Liver (tissue), 8 donors: ENCODE measurements at regions not wholly inside any gene's neighbourhood (a gene's known extent, or its start where the extent isn't known, plus 50 kb on each side); places are given as distances from the start of the nearest gene placed in this dataset.

Experiments
- DNase-seq: peaks from one replicate; pipeline ENCODE4 v3.0.0-alpha.2; 2017; ENCODE audit warnings: low spot score
- H3K27ac ChIP-seq, 2 donors: one replicate each; pipeline ENCODE4 v1.7.0; 2013; ENCODE audit warnings: inconsistent platforms in 2 of 2, low read length in 2 of 2, control low read depth in 1 of 2, low read depth in 1 of 2, mild to moderate bottlenecking in 1 of 2
- H3K27me3 ChIP-seq, 4 donors: one replicate each; pipeline versions ENCODE4 v1.6.1 to v1.7.0; 2013; ENCODE audit warnings: low read length in 3 of 4, inconsistent platforms in 1 of 4, mild to moderate bottlenecking in 1 of 4, moderate library complexity in 1 of 4; ENCODE audit not compliant: control insufficient read depth in 4 of 4, insufficient read depth in 4 of 4
- H3K36me3 ChIP-seq, 4 donors: one replicate each; pipeline versions ENCODE4 v1.6.1 to v1.7.0; 2013; ENCODE audit warnings: low read length in 3 of 4, mild to moderate bottlenecking in 3 of 4, low read depth in 1 of 4, moderate library complexity in 1 of 4; ENCODE audit not compliant: control insufficient read depth in 4 of 4, insufficient read depth in 3 of 4
- H3K4me1 ChIP-seq, 4 donors: one replicate each; pipeline versions ENCODE4 v1.6.1 to v1.7.0; 2013; ENCODE audit warnings: low read length in 3 of 4, mild to moderate bottlenecking in 3 of 4, moderate library complexity in 1 of 4; ENCODE audit not compliant: control insufficient read depth in 4 of 4, insufficient read depth in 4 of 4
- H3K4me3 ChIP-seq, 3 donors: one replicate each; pipeline versions ENCODE4 v1.6.1 to v1.7.0; 2013; ENCODE audit warnings: low read length in 3 of 3, control low read depth in 1 of 3, low read depth in 1 of 3, mild to moderate bottlenecking in 1 of 3
- H3K9ac ChIP-seq, 2 donors: one replicate each; pipeline ENCODE4 v1.7.0; 2013; ENCODE audit warnings: low read length in 2 of 2, mild to moderate bottlenecking in 2 of 2, moderate library complexity in 2 of 2, control low read depth in 1 of 2, low read depth in 1 of 2
- H3K9me3 ChIP-seq, 4 donors: one replicate each; pipeline versions ENCODE4 v1.6.1 to v1.7.0; 2013; ENCODE audit warnings: low read length in 3 of 4; ENCODE audit not compliant: control insufficient read depth in 4 of 4
- ATF3 ChIP-seq: IDR thresholded peaks from 2 replicates; pipeline ENCODE4 v1.6.1; 2016; ENCODE audit warnings: antibody characterized with exemption
- CTCF ChIP-seq: fragments of 150-350 bp; IDR thresholded peaks from 2 replicates; pipeline ENCODE4 v1.5.1; 2017; ENCODE audit warnings: improper control_type of control experiment, low read depth, low read length; ENCODE audit not compliant: missing input control
- EGR1 ChIP-seq, 2 donors: IDR thresholded peaks; 2 replicates each; pipeline ENCODE4 v1.6.1; 2016 to 2018; ENCODE audit warnings: antibody characterized with exemption in 2 of 2, low read depth in 2 of 2
- FOXA1 ChIP-seq: IDR thresholded peaks from 2 replicates; pipeline ENCODE4 v1.6.1; 2016; ENCODE audit warnings: antibody characterized with exemption
- FOXA2 ChIP-seq: IDR thresholded peaks from 2 replicates; pipeline ENCODE4 v1.6.1; 2016; ENCODE audit warnings: antibody characterized with exemption
- GABPA ChIP-seq, 2 donors: IDR thresholded peaks in 1 of 2; conservative IDR thresholded peaks in 1 of 2; 2 replicates each; pipeline ENCODE4 v1.6.1; 2016; ENCODE audit warnings: antibody characterized with exemption in 2 of 2, mild to moderate bottlenecking in 1 of 2, moderate library complexity in 1 of 2
- HNF4A ChIP-seq, 2 donors: conservative IDR thresholded peaks; 2 replicates each; pipeline ENCODE4 v1.6.1; 2016; ENCODE audit warnings: antibody characterized with exemption in 2 of 2, mild to moderate bottlenecking in 2 of 2
- HNF4G ChIP-seq: IDR thresholded peaks from 2 replicates; pipeline ENCODE4 v1.6.1; 2016; ENCODE audit warnings: antibody characterized with exemption
- JUND ChIP-seq, 2 donors: IDR thresholded peaks; 2 replicates each; pipeline ENCODE4 v1.6.1; 2016; ENCODE audit warnings: antibody characterized with exemption in 2 of 2
- MAX ChIP-seq: IDR thresholded peaks from 2 replicates; pipeline ENCODE4 v1.6.1; 2016; ENCODE audit warnings: antibody characterized with exemption
- NR2F2 ChIP-seq: IDR thresholded peaks from 2 replicates; pipeline ENCODE4 v1.6.1; 2016; ENCODE audit warnings: antibody characterized with exemption
- RAD21 ChIP-seq, 2 donors: IDR thresholded peaks; 2 replicates each; pipeline ENCODE4 v1.6.1; 2016; ENCODE audit warnings: antibody characterized with exemption in 2 of 2, mild to moderate bottlenecking in 2 of 2
- REST ChIP-seq: IDR thresholded peaks from 2 replicates; pipeline ENCODE4 v1.6.1; 2016; ENCODE audit warnings: antibody characterized with exemption, mild to moderate bottlenecking
- RXRA ChIP-seq, 2 donors: IDR thresholded peaks; 2 replicates each; pipeline ENCODE4 v1.6.1; 2017 to 2018; ENCODE audit warnings: antibody characterized with exemption in 2 of 2, mild to moderate bottlenecking in 1 of 2
- SP1 ChIP-seq: IDR thresholded peaks from 2 replicates; pipeline ENCODE4 v1.6.1; 2018; ENCODE audit warnings: antibody characterized with exemption, mild to moderate bottlenecking
- TAF1 ChIP-seq: conservative IDR thresholded peaks from 2 replicates; pipeline ENCODE4 v1.6.1; 2016; ENCODE audit warnings: antibody characterized with exemption, mild to moderate bottlenecking
- YY1 ChIP-seq: IDR thresholded peaks from 2 replicates; pipeline ENCODE4 v1.6.1; 2016; ENCODE audit warnings: antibody characterized with exemption, mild to moderate bottlenecking
- ZBTB33 ChIP-seq: IDR thresholded peaks from 2 replicates; pipeline ENCODE4 v1.6.1; 2016; ENCODE audit warnings: antibody characterized with exemption
- WGBS: extraction: QIAGEN DNeasy Blood & Tissue Kit; methylation state at CpG from one replicate; pipeline ENCODE4 v1.1.7; 2013; 5-methylcytosine and 5-hydroxymethylcytosine counted together
- donor health status: healthy.
- donor health status: healthy.
- donor health status: healthy.
- donor health status: healthy.
- donor health status: healthy.

- H3K27me3 ChIP-seq, result no peaks in the 10 kb centered on the region
- TF ChIP-seq CTCF (no peak), ZBTB33 (no peak), RAD21 (IDR thresholded peaks at IDR 0.05) (no peak), EGR1 (IDR thresholded peaks at IDR 0.05; ENCODE audit: low read depth in 2 of 2) (no peak), TAF1 (no peak), NR2F2 (no peak), MAX (no peak), SP1 (no peak), FOXA2 (no peak), GABPA (IDR thresholded peaks at IDR 0.05 in 1 of 2, conservative IDR thresholded peaks at IDR 0.05 in 1 of 2) (no peak), RXRA (IDR thresholded peaks at IDR 0.05) (no peak), JUND (IDR thresholded peaks at IDR 0.05) (no peak), HNF4A (conservative IDR thresholded peaks at IDR 0.05) (no peak), HNF4G (no peak), FOXA1 (no peak), YY1 (no peak), REST (no peak), ATF3 (no peak)
- WGBS, result 85% methylated on average over 3 of the region's 3 CpGs
These were observed 58.6 kb upstream of the CA12 start for GRCh38 chr15:63440265-63440648.

GRCh38 chr15:63440756-63441155 is 59.1 kb upstream of the CA12 start:
- Histone ChIP-seq H3K4me1 (peaks cover 0 to 25% (median 17%) of the 10 kb centered on the region in 4 donors), H3K27ac (no peak overlapping the region), H3K9me3 (no peaks in the 10 kb centered on the region), H3K36me3 (no peaks in the 10 kb centered on the region), H3K4me3 (no peak overlapping the region), H3K27me3 (no peaks in the 10 kb centered on the region), H3K9ac (no peak overlapping the region)
- no peak for DNase-seq
- 76% methylated on average over 6 of the region's 6 CpGs for WGBS
- no peak for TF ChIP-seq GABPA (IDR thresholded peaks at IDR 0.05 in 1 of 2, conservative IDR thresholded peaks at IDR 0.05 in 1 of 2)
- TF ChIP-seq JUND (IDR thresholded peaks at IDR 0.05), result no peak
- no peak for TF ChIP-seq ZBTB33
- TF ChIP-seq CTCF, result no peak
- no peak for TF ChIP-seq FOXA2
- TF ChIP-seq FOXA1, result no peak
- no peak for TF ChIP-seq SP1
- no peak for TF ChIP-seq YY1
- TF ChIP-seq NR2F2, result no peak
- no peak for TF ChIP-seq MAX
- no peak for TF ChIP-seq HNF4G
- no peak for TF ChIP-seq RAD21 (IDR thresholded peaks at IDR 0.05)
- TF ChIP-seq ATF3, result no peak

More at GRCh38 chr15:63440265-63440648, 58.6 kb upstream of the CA12 start:
- no peaks in the 10 kb centered on the region for H3K9me3 ChIP-seq
- no peaks in the 10 kb centered on the region for H3K36me3 ChIP-seq
- no peak overlapping the region for H3K27ac ChIP-seq
- no peak overlapping the region for H3K4me3 ChIP-seq
- peaks cover 0 to 21% (median 15%) of the 10 kb centered on the region in 4 donors for H3K4me1 ChIP-seq
- no peak for DNase-seq
- no peak overlapping the region for H3K9ac ChIP-seq
